NT2/D1 (cell line): ENCODE measurements at regions not wholly inside any gene's neighbourhood (a gene's known extent, or its start where the extent isn't known, plus 50 kb on each side); places are given as distances from the start of the nearest gene placed in this dataset.
"Not testable (repeated sequence)": the region's sequence is repeated elsewhere in the genome, so short reads cannot be mapped to it uniquely, and the experiment has no call there.

Experiments
- DNase-seq: peaks from one replicate; pipeline ENCODE4 v3.0.0-alpha.2; 2011; ENCODE audit warnings: low read depth, low spot score
- H3K27me3 ChIP-seq: 2 replicates; pipeline ENCODE4 v1.6.0; 2011; ENCODE audit warnings: mild to moderate bottlenecking; ENCODE audit not compliant: insufficient read length, insufficient read depth
- H3K36me3 ChIP-seq: 2 replicates; pipeline ENCODE4 v1.6.1; 2011; ENCODE audit warnings: mild to moderate bottlenecking, low read length, mixed read lengths; ENCODE audit not compliant: insufficient read depth, insufficient read length
- H3K4me1 ChIP-seq: 2 replicates; pipeline ENCODE4 v1.5.1; 2011; ENCODE audit not compliant: insufficient read depth, insufficient read length
- H3K4me3 ChIP-seq: 2 replicates; pipeline ENCODE4 v1.5.1; 2011; ENCODE audit warnings: low read depth; ENCODE audit not compliant: insufficient read length
- H3K9ac ChIP-seq: 2 replicates; pipeline ENCODE4 v1.6.0; 2011; ENCODE audit warnings: low read depth; ENCODE audit not compliant: insufficient read length
- H3K9me3 ChIP-seq: 2 replicates; pipeline ENCODE4 v1.5.1; 2011; ENCODE audit warnings: mild to moderate bottlenecking, low read length; ENCODE audit not compliant: insufficient read depth
- SUZ12 ChIP-seq: IDR thresholded peaks from 2 replicates; pipeline ENCODE4 v1.6.1; 2011; ENCODE audit not compliant: insufficient read length, insufficient read depth; ENCODE audit errors: extremely low read depth
- YY1 ChIP-seq: IDR thresholded peaks from 2 replicates; pipeline ENCODE4 v1.6.1; 2011; ENCODE audit not compliant: insufficient read length, insufficient read depth
- ZNF274 ChIP-seq: IDR thresholded peaks from 2 replicates; pipeline ENCODE4 v1.6.1; 2011; ENCODE audit warnings: mild to moderate bottlenecking, low read depth, low read length

- peaks cover 7% of the 10 kb centered on the region for H3K4me1 ChIP-seq
- no peaks in the 10 kb centered on the region for H3K36me3 ChIP-seq
- TF ChIP-seq YY1 = no peak
- TF ChIP-seq ZNF274 = no peak
- no peak for TF ChIP-seq SUZ12
- no peak for DNase-seq
- H3K4me3 ChIP-seq = no peak overlapping the region
- no peak overlapping the region for H3K9ac ChIP-seq
- H3K9me3 ChIP-seq = peaks cover 30% of the 10 kb centered on the region
- peaks cover 3% of the 10 kb centered on the region for H3K27me3 ChIP-seq
These were observed 74.0 kb upstream of the CARD11 start for GRCh38 chr7:3117488-3118231.

- H3K4me1 ChIP-seq, H3K4me3 ChIP-seq, DNase-seq, H3K9ac ChIP-seq, H3K27me3 ChIP-seq, H3K36me3 ChIP-seq: not testable (repeated sequence)
- peaks cover 23% of the 10 kb centered on the region for H3K9me3 ChIP-seq
These were observed 75.8 kb upstream of the CARD11 start for GRCh38 chr7:3119352-3119927.

DNA sequence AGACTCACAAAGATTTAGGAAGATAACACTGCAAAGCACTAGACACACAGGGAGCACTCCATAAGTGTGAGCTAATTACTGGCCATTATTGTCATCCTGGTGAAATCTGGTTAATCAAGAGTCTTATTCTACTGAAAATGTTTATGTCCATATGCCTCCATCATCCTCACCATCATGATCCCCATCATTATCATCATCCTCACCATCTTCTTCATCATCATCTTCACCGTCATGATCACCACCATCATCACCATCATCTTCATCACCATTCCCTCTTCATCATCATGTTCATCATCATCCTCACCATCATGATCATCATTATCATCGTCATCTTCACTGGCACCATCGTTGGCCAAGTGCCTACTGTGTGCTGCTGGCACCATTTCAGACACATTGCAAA, 76.3 kb upstream of the CARD11 start:
- TF ChIP-seq ZNF274 (no peak), SUZ12 (no peak), YY1 (no peak)
- no peaks in the 10 kb centered on the region for H3K36me3 ChIP-seq

GRCh38 chr7:3120513-3120912, 76.8 kb upstream of the CARD11 start:
- no peak overlapping the region for H3K9ac ChIP-seq
- no peak overlapping the region for H3K4me3 ChIP-seq
- peaks cover 21% of the 10 kb centered on the region for H3K9me3 ChIP-seq
- TF ChIP-seq ZNF274 (no peak), SUZ12 (no peak), YY1 (no peak)
- DNase-seq = no peak
- H3K36me3 ChIP-seq = no peaks in the 10 kb centered on the region
- H3K4me1 ChIP-seq = peaks cover 4% of the 10 kb centered on the region
- H3K27me3 ChIP-seq = peaks cover 3% of the 10 kb centered on the region

More for the DNA sequence above, 76.3 kb upstream of the CARD11 start:
- no peak overlapping the region for H3K4me3 ChIP-seq
- peaks cover 21% of the 10 kb centered on the region for H3K9me3 ChIP-seq
- peaks cover 3% of the 10 kb centered on the region for H3K27me3 ChIP-seq
- H3K9ac ChIP-seq = no peak overlapping the region
- DNase-seq = no peak
- H3K4me1 ChIP-seq = peaks cover 4% of the 10 kb centered on the region

GRCh38 chr7:3128857-3129490, 85.3 kb upstream of the CARD11 start:
- no peak for DNase-seq
- Histone ChIP-seq H3K9ac (no peak overlapping the region), H3K4me1 (no peaks in the 10 kb centered on the region), H3K9me3 (peaks cover 14% of the 10 kb centered on the region), H3K27me3 (no peaks in the 10 kb centered on the region), H3K36me3 (no peaks in the 10 kb centered on the region), H3K4me3 (no peak overlapping the region)
- TF ChIP-seq SUZ12 (no peak), YY1 (no peak), ZNF274 (no peak)

DNA sequence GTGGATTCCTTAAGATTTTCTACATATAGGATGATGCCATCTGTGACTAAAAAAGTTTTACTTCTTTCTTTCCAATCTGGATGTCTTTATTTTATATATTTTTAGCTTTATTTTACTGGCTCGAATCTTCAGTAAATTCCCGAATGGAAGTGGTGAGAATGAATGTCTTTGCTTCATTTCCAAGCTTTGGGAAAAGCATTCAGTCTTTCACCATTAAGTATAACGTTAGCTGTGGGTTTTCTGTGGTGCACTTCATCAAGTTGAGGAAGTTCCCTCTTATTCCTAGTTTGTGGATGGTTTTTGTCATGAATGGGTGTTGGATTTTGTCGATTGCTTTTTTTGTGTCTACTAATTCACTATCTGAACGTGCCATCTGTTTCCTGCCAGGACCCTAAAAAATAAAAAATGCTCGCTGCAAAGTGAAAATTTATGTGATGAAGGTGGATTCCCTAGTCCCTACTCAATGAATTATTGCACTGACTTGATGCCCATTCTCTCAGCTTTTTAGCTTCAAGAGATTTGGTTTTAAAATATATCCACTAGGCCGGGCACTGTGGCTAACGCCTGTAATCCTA, 90.2 kb upstream of the CARD11 start:
- Histone ChIP-seq H3K36me3 (no peaks in the 10 kb centered on the region), H3K4me3 (no peak overlapping the region), H3K27me3 (no peaks in the 10 kb centered on the region), H3K9ac (no peak overlapping the region), H3K9me3 (peaks cover 14% of the 10 kb centered on the region), H3K4me1 (no peaks in the 10 kb centered on the region)
- TF ChIP-seq YY1 = no peak
- no peak for TF ChIP-seq SUZ12
- TF ChIP-seq ZNF274 = no peak
- DNase-seq = no peak

GRCh38 chr7:3134745-3135144, 91.1 kb upstream of the CARD11 start:
- no peak overlapping the region for H3K4me3 ChIP-seq
- H3K9ac ChIP-seq = no peak overlapping the region
- peaks cover 14% of the 10 kb centered on the region for H3K9me3 ChIP-seq
- H3K27me3 ChIP-seq = no peaks in the 10 kb centered on the region
- no peaks in the 10 kb centered on the region for H3K4me1 ChIP-seq
- TF ChIP-seq ZNF274 (no peak), SUZ12 (no peak), YY1 (no peak)
- H3K36me3 ChIP-seq = no peaks in the 10 kb centered on the region
- DNase-seq = peak; percentile 56
